GM21576 (cell line): ENCODE measurements at regions not wholly inside any gene's neighbourhood (a gene's known extent, or its start where the extent isn't known, plus 50 kb on each side); places are given as distances from the start of the nearest gene placed in this dataset.
"Not testable (repeated sequence)": the region's sequence is repeated elsewhere in the genome, so short reads cannot be mapped to it uniquely, and the experiment has no call there.

ENCODE experiments used
- ATAC-seq: cut with Tn5 transposase; IDR thresholded peaks from one replicate; pipeline ENCODE4 v1.9.1; 2021; ENCODE audit warnings: mild to moderate bottlenecking, moderate library complexity; ENCODE audit not compliant: unreplicated experiment

GRCh38 chr7:76735668-76736067 is 108.6 kb upstream of the POMZP3 start:
- not testable (repeated sequence) for ATAC-seq

DNA sequence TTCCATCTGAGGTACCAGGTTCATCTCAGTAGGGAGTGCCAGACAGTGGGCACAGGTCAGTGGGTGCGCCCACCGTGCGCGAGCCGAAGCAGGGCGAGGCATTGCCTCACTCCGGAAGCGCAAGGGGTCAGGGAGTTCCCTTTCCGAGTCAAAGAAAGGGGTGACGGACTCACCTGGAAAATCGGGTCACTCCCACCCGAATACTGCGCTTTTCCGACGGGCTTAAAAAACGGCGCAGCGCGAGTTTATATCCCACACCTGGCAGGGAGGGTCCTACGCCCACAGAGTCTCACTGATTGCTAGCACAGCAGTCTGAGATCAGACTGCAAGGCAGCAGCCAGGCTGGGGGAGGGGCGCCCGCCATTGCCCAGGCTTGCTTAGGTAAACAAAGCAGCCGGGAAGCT is 101.5 kb upstream of the POMZP3 start:
- ATAC-seq, result not testable (repeated sequence)

DNA sequence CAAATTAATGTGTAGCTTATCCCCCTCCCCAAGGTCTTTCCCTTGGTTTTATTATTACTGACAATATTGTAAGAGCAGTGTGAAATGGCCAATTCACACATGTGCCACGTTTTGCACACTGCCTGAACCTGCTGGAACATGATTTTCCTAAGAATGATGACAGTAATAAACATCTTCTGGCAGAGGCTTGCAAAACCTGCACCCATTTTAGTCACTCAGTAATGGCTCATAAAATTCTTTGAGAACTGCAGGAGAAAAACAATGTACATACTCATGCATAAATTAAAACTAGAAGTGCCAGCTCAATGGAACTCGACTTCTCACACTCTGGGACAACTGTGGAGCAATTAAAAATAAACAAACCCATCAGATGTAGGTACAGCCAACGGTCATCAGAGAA is 96.8 kb upstream of the POMZP3 start:
- not testable (repeated sequence) for ATAC-seq

DNA sequence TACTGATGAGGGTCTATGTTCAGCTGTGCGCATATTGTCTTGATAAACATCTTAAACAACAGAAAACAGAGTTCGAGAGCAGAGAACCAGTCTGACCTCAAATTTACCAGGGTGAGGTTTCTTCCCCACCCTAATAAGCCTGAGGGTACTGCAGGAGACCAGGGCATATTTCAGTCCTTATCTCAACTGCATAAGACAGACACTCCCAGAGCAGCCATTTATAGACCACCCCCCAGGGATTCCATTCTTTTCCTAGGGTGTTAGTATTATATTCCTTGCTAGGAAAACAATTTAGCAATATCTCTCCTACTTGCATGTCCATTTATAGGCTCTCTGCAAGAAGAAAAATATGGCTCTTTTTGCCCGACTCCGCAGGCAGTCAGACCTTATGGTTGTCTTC is 89.5 kb upstream of the POMZP3 start:
- ATAC-seq, result not testable (repeated sequence)

GRCh38 chr7:76712926-76713325 is 85.8 kb upstream of the POMZP3 start:
- not testable (repeated sequence) for ATAC-seq

DNA sequence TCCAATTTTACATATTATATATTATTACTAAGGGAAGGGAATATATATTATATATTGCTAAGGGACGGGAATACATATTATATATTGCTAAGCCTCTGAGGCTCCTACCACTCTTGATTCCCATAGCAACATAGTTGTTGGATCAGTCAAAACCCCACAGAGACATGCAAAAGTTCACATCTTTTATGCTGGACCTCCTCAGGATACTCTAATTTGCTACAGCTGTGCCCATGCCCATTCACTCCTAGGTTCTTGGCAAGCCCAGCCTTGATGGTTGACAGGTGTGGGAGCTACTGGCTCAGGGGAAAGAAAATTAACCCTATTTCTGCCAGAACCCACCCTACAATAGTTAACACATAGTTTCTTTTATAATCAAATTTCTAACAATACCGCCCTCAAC is 84.6 kb upstream of the POMZP3 start:
- not testable (repeated sequence) for ATAC-seq

- not testable (repeated sequence) for ATAC-seq
These were observed 82.6 kb upstream of the POMZP3 start for GRCh38 chr7:76709703-76710102.

GRCh38 chr7:76708446-76708845 is 81.4 kb upstream of the POMZP3 start:
- ATAC-seq, result not testable (repeated sequence)

DNA sequence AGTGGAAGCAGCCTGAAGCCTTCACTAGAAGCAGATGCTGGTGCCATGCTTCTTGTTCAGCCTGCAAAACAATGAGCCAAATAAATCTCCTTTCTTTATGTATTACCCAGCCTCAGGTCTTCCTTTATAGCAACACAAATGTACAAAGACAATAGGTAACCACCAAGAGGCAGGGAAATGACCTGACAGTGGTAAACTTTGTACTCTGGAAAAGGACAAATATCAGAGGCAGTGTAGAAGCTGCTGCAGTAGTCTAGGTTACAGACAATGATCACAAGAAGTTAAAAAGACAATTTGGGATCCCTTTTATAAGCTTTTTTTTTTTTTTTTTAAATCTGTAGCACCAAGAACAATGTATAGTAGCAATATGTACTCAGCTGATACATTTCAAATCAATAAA is 76.7 kb upstream of the POMZP3 start:
- not testable (repeated sequence) for ATAC-seq

GRCh38 chr7:76686277-76686676 is 59.2 kb upstream of the POMZP3 start:
- not testable (repeated sequence) for ATAC-seq

GRCh38 chr7:76684737-76685136 is 57.7 kb upstream of the POMZP3 start:
- ATAC-seq, result not testable (repeated sequence)

DNA sequence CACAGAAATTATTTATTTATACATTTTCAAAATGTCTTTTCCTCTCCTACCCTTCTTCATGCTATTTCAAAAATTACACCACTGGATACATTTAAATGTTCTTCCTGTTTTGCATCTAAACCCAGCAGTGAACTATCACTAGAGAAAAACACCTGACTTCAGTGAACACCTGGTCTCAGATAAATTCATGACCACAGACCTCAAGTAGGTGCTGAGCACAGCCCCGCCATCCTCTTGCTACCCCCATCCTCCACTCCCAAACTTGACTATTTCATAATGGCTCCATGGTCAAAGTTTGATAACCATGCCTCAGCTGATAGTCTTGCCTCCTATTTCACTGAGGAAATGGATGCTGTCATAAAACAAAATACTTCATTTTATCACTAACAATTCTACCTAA is 56.6 kb upstream of the POMZP3 start:
- not testable (repeated sequence) for ATAC-seq

DNA sequence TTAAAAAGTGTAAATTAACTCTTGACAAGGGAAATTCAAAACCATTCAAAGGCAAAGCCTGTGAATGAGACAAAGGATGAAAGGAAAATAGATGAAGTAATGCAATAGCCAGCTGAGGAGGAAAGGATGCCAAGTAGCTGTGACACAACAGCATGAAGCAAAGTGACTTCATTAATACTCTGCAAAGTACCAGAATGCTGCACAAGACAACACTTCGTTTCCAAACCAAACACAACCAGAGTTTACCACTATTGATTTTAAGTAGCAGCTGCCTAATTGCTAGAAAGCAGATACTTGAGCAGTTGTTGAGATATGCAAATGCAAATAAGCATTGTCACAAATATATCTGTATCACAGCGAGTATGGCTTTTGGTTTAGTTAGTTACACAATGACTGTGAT is 54.7 kb upstream of the POMZP3 start:
- not testable (repeated sequence) for ATAC-seq

GRCh38 chr7:76679174-76679573 is 52.1 kb upstream of the POMZP3 start:
- ATAC-seq, result not testable (repeated sequence)

DNA sequence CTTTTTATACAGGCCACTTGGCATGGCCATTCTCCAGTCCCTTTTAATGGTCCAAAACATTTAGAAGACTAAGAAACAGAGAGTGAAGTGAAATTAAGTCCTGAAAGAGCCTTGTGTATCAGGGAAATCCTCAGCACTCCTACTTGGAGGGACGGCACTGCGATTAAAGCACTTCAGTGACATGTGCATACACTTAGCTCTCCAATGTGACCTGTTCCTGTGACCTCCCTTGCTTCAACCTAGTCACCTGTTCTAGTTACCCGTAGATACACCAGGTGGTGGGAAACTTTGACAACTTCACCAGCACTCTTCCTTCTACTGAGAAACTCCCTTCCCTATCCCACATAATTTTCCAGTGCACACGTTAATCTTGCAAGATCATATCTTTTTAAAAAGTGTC is 51.4 kb upstream of the POMZP3 start:
- ATAC-seq, result not testable (repeated sequence)

DNA sequence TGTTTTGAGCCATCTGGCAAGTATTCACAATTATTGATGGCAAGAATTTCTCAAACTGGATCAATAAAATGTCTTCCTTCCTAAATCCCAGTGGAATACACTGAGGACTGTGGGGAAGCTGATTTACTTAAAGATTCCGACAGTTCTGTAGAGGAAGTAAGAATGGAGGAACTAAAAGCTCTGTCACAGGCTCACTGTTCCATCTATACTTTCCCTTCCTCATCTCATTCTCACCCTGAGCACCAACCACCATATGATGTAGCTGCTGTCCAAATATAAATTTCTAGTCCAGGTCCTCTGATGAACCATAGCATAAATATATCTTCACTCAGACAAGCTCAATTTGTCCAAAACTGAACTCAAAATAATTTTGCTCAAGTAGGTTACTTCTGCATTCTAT is 49.8 kb upstream of the POMZP3 start:
- not testable (repeated sequence) for ATAC-seq
